Peyer's patch (tissue), 4 donors: ENCODE measurements at regions not wholly inside any gene's neighbourhood (a gene's known extent, or its start where the extent isn't known, plus 50 kb on each side); places are given as distances from the start of the nearest gene placed in this dataset.
A peak's percentile ranks its signal among the peaks of the same experiment; 100 is the strongest.
"Not testable (repeated sequence)": the region's sequence is repeated elsewhere in the genome, so short reads cannot be mapped to it uniquely, and the experiment has no call there.

Experiments
- DNase-seq, 3 donors: peaks; one replicate each; pipeline ENCODE4 v3.0.0-alpha.2; 2017 to 2019
- H3K27ac ChIP-seq, 4 donors: fragments of 200-600 bp; sonication (generic); one replicate each; pipeline ENCODE4 v1.5.1; 2016 to 2019
- H3K27me3 ChIP-seq, 2 donors: fragments of 200-600 bp; sonication (generic); one replicate each; pipeline ENCODE4 v1.5.1; 2019
- H3K36me3 ChIP-seq, 3 donors: fragments of 200-600 bp; sonication (generic); one replicate each; pipeline ENCODE4 v1.5.1; 2016 to 2019
- H3K4me1 ChIP-seq, 4 donors: fragments of 200-600 bp; sonication (generic); one replicate each; pipeline ENCODE4 v1.5.1; 2016 to 2019
- H3K4me3 ChIP-seq, 4 donors: fragments of 200-600 bp; sonication (generic); 1 replicate in 3 of 4; 2 replicates in 1 of 4; pipeline ENCODE4 v1.5.1; 2016 to 2019; ENCODE audit warnings: mild to moderate bottlenecking in 1 of 4
- H3K9me3 ChIP-seq, 4 donors: fragments of 200-600 bp; sonication (generic); one replicate each; pipeline ENCODE4 v1.5.1; 2016 to 2019; ENCODE audit warnings: mild to moderate bottlenecking in 1 of 4
- POLR2A ChIP-seq, 2 donors: fragments of 450-650 bp; IDR thresholded peaks; one replicate each; pipeline ENCODE4 v1.5.1; 2017; ENCODE audit warnings: antibody characterized with exemption in 2 of 2, mild to moderate bottlenecking in 2 of 2, moderate library complexity in 2 of 2
- TF ChIP-seq, protein P1 (sequence below), 6 experiments: fragments of 450-650 bp in 4 of 6; fragments of 200-600 bp in 2 of 6; sonication (generic) in 1 of 6; IDR thresholded peaks; one replicate each; pipeline ENCODE4 v1.5.1; 2017 to 2019; ENCODE audit warnings: antibody characterized with exemption in 6 of 6, mild to moderate bottlenecking in 3 of 6, moderate library complexity in 1 of 6

DNA sequence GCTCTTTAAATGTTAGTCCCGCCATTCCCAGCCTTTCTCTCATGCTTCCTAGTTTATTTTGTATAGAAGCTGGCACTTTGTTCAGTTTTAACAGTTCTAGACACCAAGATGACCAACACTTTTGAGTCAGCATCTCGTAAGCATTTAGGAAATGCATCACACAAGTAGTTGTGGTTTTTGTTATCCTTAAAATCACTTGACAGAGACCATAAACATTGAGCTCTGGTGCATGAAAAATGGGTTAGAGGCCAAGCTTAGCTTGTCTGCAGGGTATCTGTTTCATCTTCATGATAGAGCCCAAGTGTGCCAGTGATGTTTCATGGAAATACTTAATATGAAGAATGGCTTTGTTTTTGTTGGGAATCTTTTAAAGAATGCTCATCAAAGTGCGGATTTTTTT lies 159.7 kb downstream of the DISP1 start:
- H3K9me3 ChIP-seq, result no peaks in the 10 kb centered on the region
- H3K27ac ChIP-seq, result peak overlapping the region in 1 of 4 donors; percentile 15
- H3K4me1 ChIP-seq, result peaks cover 0 to 10% (median 0%) of the 10 kb centered on the region in 4 donors
- no peaks in the 10 kb centered on the region for H3K27me3 ChIP-seq
- TF ChIP-seq, protein P1, sequence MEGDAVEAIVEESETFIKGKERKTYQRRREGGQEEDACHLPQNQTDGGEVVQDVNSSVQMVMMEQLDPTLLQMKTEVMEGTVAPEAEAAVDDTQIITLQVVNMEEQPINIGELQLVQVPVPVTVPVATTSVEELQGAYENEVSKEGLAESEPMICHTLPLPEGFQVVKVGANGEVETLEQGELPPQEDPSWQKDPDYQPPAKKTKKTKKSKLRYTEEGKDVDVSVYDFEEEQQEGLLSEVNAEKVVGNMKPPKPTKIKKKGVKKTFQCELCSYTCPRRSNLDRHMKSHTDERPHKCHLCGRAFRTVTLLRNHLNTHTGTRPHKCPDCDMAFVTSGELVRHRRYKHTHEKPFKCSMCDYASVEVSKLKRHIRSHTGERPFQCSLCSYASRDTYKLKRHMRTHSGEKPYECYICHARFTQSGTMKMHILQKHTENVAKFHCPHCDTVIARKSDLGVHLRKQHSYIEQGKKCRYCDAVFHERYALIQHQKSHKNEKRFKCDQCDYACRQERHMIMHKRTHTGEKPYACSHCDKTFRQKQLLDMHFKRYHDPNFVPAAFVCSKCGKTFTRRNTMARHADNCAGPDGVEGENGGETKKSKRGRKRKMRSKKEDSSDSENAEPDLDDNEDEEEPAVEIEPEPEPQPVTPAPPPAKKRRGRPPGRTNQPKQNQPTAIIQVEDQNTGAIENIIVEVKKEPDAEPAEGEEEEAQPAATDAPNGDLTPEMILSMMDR (IDR thresholded peaks at IDR 0.05), result no peak
- TF ChIP-seq POLR2A (IDR thresholded peaks at IDR 0.05), result no peak
- no peaks in the 10 kb centered on the region for H3K36me3 ChIP-seq
- no peak overlapping the region for H3K4me3 ChIP-seq
- no peak for DNase-seq

DNA sequence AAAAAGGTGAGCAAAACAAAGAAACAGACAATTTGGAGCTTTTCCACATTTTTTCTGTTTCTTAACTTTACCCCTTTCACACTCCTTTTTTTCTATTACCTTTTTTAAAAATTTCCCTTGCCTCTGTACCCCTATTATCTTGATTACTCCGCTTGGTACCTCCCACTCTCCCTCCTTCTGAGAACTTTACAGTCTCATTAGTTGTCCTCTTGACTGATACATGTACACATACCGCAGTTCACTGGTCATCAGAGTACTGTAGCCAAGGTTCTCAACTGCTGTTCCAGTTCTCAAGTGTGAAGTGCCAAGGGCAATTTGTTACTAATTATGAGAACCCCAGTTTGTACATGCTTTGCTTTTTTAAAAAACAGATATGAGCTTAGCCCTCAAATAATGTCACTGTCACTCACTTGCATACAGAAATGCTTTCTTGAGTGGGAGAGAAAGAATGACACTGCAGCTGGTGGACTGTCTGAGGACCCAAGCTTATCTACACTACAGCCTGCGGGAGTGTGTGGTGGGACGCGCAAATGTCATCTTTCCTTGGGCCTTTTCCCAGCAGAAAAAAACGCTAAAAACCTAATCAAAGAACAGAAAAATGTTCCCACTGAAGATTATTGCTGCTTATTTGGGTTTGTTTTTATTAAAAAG lies 160.8 kb downstream of the DISP1 start:
- no peaks in the 10 kb centered on the region for H3K27me3 ChIP-seq
- no peak for DNase-seq
- peaks cover 0 to 10% (median 0%) of the 10 kb centered on the region in 4 donors for H3K4me1 ChIP-seq
- no peaks in the 10 kb centered on the region for H3K9me3 ChIP-seq
- no peak overlapping the region for H3K4me3 ChIP-seq
- H3K36me3 ChIP-seq, result no peaks in the 10 kb centered on the region
- TF ChIP-seq, protein P1 (IDR thresholded peaks at IDR 0.05), result no peak
- TF ChIP-seq POLR2A (IDR thresholded peaks at IDR 0.05), result no peak
- H3K27ac ChIP-seq, result no peak overlapping the region

DNA sequence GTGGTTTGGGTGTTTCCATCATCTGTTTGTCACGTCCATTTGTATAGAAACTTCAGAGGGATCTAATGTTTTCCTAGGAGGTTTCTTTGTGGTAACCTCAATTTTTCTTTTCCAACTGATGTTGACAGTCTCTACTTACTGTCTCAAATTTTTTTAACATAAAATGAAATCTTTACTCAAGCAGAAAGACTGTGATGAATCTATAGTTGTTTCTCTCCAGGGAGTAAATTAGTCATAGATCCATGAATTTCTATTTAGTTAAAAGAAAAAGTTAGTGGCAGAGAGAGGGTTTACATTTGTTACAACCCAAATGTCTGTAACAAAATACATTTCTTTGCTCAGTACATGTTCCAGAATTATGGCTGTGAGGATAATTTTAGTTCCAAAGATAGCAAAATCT lies 161.6 kb downstream of the DISP1 start:
- no peak overlapping the region for H3K4me3 ChIP-seq
- no peaks in the 10 kb centered on the region for H3K9me3 ChIP-seq
- H3K27ac ChIP-seq, result no peak overlapping the region
- H3K27me3 ChIP-seq, result no peaks in the 10 kb centered on the region
- TF ChIP-seq, protein P1 (IDR thresholded peaks at IDR 0.05), result no peak
- no peak for TF ChIP-seq POLR2A (IDR thresholded peaks at IDR 0.05)
- H3K36me3 ChIP-seq, result no peaks in the 10 kb centered on the region
- no peak for DNase-seq
- peaks cover 0 to 10% (median 0%) of the 10 kb centered on the region in 4 donors for H3K4me1 ChIP-seq

DNA sequence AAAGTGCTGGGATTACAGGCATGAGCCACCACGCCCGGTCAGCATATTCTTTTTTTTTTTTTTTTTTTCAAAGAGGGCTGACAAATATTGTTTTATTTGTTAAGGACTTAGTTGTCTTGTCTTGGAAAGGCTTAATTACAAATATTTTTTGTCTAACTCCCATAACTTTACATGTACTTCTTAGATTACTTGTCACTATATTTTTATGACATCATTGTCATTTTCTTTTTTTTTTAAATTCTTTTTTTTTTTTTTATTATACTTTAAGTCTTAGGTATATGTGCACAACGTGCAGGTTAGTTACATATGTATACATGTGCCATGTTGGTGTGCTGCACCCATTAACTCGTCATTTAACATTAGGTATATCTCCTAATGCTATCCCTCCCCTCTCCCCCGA lies 162.5 kb downstream of the DISP1 start:
- H3K4me3 ChIP-seq, H3K27ac ChIP-seq, DNase-seq, H3K9me3 ChIP-seq, H3K36me3 ChIP-seq, H3K27me3 ChIP-seq, H3K4me1 ChIP-seq: not testable (repeated sequence)

DNA sequence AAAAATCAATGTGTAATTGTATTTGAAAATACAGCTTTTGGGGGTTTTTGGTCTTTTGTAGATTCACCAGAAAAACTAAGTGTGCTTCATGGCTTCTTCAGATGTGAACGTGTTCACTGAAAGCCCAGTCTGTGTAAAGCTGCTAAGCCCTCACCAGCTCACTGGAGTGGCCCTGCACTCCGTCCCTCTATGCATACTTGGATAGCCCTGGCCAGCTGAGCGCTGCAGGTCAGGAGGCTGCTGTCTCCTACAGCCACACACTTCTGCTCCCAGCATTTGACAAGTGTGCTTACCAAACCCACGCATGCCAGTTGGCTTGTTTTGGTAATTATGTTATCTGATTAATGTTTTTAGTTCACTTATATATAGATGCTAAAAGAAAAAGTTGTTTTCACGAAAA lies 163.5 kb downstream of the TLR5 start:
- H3K9me3 ChIP-seq, result no peaks in the 10 kb centered on the region
- no peak for TF ChIP-seq POLR2A (IDR thresholded peaks at IDR 0.05)
- TF ChIP-seq, protein P1 (IDR thresholded peaks at IDR 0.05), result no peak
- H3K4me1 ChIP-seq, result peaks cover 0 to 10% (median 0%) of the 10 kb centered on the region in 4 donors
- no peaks in the 10 kb centered on the region for H3K27me3 ChIP-seq
- DNase-seq, result no peak
- H3K4me3 ChIP-seq, result no peak overlapping the region
- H3K27ac ChIP-seq, result no peak overlapping the region
- no peaks in the 10 kb centered on the region for H3K36me3 ChIP-seq

DNA sequence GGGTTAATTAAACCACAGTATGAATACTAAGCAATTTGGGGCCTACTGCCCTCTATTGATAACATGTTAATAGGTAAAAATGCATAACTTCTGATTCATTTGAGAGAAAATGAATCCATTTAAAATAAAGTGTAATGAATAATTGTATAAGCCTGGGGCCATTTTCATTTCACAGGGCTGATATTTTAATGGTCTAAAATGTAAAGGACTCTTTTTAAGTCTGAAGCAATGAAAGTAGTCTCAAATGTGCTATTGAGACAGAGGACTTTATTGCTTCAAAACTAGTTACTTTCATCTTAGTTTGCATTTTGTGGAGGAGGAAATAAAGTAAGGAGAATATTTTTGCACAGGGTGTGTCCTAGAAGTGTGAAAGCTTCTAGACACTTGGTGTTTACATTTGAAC lies 155.4 kb downstream of the TLR5 start:
- no peak for DNase-seq
- TF ChIP-seq, protein P1 (IDR thresholded peaks at IDR 0.05), result no peak
- no peak for TF ChIP-seq POLR2A (IDR thresholded peaks at IDR 0.05)
- H3K27me3 ChIP-seq, result no peaks in the 10 kb centered on the region
- H3K27ac ChIP-seq, result no peak overlapping the region
- H3K9me3 ChIP-seq, result no peaks in the 10 kb centered on the region
- no peaks in the 10 kb centered on the region for H3K4me1 ChIP-seq
- H3K36me3 ChIP-seq, result no peaks in the 10 kb centered on the region
- H3K4me3 ChIP-seq, result no peak overlapping the region
